VCaP (cell line): ENCODE measurements at regions not wholly inside any gene's neighbourhood (a gene's known extent, or its start where the extent isn't known, plus 50 kb on each side); places are given as distances from the start of the nearest gene placed in this dataset.

Experiments used
- H3K27ac ChIP-seq: fragments of 450-650 bp; 2 replicates; pipeline ENCODE4 v1.5.1; 2017
- TF ChIP-seq, protein P1 (sequence below): fragments of 450-650 bp; conservative IDR thresholded peaks from 2 replicates; pipeline ENCODE4 v1.5.1; 2017; ENCODE audit warnings: mild to moderate bottlenecking, moderate library complexity

DNA sequence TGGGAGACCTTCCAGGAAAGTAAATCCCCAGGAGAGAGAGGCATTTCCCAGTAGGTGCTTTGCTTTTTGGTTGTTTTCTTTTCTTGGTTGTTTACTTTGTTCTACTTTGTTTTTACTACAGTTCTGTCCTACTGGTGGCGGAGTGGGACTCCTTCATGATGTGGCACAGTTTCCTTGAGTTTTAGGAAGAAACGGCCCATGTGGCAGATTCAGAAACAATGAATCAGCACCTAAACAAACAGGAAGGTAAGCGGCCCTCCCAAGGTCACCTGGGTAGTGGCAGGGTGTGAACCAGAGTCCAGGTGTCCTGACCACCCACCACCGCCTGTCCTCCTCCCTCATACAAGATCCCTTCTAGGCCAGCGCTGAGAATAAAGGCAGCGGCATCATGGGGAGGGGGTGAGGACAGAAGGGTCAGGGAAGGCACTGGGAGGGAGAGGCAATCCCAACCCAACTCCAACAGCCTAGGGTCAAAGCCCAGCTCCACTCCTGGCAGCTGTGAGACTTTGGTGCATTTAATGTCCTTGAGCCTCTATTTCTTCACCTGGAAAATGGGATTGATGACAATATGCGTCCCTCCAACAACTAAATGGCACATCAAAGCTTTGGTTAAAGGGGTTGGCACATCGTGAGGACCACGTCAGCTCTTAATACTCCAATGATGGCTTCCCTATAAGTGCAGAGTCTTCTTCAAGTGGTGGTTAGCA, 111.5 kb upstream of the BCL2L14 start:
- H3K27ac ChIP-seq: no peak overlapping the region

DNA sequence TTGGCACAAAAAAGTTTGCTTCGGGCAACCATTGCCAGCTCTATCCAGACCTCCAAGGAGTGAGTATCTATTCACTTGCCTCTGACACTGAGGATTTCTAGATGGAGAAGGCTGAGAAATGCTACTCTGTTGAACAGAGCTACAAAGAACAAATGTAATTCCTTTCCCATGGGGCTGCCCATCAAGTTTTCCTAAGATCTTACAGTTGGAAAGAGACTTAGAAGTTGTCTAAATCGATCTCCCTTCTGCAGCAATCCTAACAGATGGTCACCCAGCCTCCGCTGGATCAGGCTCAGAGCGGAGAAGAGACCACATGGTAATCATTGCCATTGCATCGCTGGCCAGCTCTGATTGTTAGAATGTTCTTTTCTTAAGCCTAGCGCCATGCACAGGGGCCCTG, 110.1 kb upstream of the BCL2L14 start:
- H3K27ac ChIP-seq: no peak overlapping the region

More for the DNA sequence above, 111.5 kb upstream of the BCL2L14 start:
- TF ChIP-seq, protein P1, sequence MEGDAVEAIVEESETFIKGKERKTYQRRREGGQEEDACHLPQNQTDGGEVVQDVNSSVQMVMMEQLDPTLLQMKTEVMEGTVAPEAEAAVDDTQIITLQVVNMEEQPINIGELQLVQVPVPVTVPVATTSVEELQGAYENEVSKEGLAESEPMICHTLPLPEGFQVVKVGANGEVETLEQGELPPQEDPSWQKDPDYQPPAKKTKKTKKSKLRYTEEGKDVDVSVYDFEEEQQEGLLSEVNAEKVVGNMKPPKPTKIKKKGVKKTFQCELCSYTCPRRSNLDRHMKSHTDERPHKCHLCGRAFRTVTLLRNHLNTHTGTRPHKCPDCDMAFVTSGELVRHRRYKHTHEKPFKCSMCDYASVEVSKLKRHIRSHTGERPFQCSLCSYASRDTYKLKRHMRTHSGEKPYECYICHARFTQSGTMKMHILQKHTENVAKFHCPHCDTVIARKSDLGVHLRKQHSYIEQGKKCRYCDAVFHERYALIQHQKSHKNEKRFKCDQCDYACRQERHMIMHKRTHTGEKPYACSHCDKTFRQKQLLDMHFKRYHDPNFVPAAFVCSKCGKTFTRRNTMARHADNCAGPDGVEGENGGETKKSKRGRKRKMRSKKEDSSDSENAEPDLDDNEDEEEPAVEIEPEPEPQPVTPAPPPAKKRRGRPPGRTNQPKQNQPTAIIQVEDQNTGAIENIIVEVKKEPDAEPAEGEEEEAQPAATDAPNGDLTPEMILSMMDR: no peak

DNA sequence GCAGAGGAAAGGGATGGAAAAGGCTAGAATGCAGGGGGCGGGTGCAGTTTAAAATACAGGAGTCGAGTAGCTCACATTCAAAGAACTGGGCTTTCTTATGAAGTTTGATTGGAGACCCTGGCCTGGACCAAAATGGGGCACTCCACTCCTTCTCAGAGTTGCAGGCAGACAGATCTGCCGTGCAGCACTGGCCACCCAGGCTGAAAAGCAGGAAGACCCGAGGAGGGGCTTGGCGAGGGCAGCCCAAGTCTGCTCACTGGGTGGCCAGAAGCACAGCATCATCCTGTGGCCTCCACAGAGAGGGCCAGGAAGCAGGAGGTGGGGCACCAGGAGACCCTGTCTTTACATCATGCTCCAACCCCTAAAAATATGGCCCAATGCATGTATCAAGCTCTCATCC, 109.1 kb upstream of the BCL2L14 start:
- TF ChIP-seq, protein P1: no peak
- no peak overlapping the region for H3K27ac ChIP-seq

More for the DNA sequence above, 110.1 kb upstream of the BCL2L14 start:
- TF ChIP-seq, protein P1: no peak

DNA sequence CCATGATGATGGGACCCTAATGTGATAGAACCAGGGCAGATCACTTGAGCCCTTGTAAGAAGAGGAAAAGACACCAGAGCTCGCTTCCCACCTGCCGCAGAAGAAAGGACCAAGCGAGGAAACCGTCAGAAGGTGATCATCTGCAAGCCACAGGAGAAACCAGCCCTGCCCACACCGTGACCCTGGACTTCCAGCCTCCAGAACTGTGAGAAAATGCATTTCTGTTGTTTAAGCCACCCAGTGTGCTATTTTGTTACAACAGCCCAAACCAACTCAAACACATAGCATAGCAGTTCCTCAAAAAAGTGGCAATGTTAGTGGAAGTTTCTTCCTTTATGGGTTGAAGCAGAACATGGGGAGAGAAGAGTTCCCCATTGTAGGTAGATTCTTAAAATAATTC, 107.9 kb upstream of the BCL2L14 start:
- no peak overlapping the region for H3K27ac ChIP-seq
- TF ChIP-seq, protein P1: no peak

DNA sequence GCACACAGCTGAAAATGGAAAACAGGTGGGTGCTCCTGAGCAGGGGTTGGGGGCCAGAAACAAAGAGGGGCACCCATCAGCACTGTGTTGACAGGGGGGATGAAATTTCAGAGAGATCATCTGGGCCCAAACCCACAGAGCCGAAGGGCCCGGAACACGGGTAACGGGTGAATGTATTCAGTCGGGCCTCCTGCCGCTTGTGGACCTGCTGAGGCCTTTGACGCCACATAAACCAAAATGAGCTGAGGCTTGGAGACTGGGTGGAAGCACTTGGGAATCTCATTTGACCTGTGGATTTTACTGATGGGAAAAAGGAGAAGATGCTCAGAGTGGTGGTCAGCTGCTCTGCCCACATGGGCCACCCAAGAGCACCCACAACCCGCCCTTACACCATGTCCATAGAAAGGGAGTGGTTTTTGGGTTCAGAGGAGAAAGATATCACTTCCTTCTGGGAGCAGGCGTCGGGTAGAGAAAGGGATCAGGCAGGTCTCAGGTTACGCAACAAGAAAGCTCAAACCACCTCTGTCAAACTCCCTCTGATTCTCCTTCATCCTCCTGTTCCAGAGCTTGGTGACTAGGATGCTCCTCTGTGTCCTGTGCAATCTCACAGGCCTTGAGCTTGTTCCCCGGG, 106.8 kb upstream of the BCL2L14 start:
- TF ChIP-seq, protein P1: no peak
- no peak overlapping the region for H3K27ac ChIP-seq

DNA sequence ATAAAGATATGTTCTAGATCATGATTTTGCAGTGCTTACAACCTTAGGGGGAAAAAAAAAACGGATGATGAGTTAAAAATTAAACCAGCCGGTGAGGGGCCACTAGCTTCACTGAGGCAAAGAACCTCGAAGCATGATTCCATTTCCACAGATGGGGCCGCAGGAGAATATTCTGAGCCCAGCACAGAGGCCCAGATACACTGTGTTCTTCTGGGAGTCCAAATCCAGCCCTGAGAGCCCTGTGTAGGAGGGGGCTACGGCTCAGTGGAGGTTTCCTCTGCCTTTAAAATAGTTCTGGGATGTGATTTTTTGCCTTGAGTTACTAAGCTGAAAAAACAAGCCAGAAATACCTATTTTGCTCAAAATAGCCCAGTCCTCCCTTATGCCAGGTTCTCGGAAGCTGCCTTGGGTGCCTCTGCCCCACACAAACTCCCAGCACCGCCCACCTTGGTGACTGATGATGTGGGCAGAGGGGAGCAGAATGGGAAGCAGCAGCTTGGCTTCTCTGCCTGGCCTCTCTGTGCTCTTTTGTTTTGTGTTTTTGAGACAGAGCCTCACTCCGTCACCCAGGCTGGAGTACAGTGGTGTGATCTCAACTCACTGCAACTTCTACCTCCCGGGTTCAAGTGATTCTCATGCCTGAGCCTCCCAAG, 105.4 kb upstream of the BCL2L14 start:
- TF ChIP-seq, protein P1: no peak
- H3K27ac ChIP-seq: no peak overlapping the region

DNA sequence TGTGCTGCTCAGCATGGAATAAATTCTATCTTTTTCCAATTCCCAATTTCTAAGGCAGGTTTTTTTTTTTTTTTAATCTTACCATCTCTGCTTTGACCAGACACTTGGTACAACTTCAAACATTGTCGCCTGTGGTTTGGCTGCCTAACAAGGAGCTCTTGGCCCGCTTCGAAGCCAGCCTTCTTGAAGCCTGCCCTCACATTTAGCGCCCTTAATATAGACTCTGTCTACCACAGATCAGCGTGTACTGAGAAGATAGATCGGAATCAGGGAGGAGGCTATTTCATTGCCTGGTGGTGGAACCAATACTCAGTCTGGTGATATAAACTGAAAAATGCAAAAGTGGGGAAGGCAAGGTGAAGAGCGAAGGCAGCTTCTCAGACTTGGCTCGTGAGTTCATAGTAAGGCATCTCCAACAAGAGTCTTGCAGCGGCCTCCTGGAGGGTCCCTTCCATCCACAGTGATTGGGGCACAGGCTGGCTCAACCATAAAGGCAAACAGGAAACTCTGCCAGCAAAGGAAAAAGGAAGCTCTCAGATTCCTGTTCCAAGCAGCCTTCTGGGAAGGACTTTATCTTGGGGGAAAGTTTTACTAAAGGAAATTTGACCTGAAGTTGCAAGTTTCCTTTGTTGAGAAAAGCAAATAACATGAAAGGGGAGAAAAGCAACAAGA, 103.2 kb upstream of the BCL2L14 start:
- no peak overlapping the region; the same call in 1 of the 2 replicates for H3K27ac ChIP-seq
- TF ChIP-seq, protein P1: no peak
